HG03025 (cell line): ENCODE measurements at regions not wholly inside any gene's neighbourhood (a gene's known extent, or its start where the extent isn't known, plus 50 kb on each side); places are given as distances from the start of the nearest gene placed in this dataset.

Experiments
- ATAC-seq: cut with Tn5 transposase; IDR thresholded peaks from one replicate; pipeline ENCODE4 v1.9.1; 2021; ENCODE audit warnings: mild to moderate bottlenecking, moderate library complexity; ENCODE audit not compliant: unreplicated experiment, low FRiP score

- no peak for ATAC-seq
Measured at GRCh38 chr18:57202881-57203280, 56.0 kb downstream of the BOD1L2 start.

- no peak for ATAC-seq
Measured at GRCh38 chr18:57205641-57206040, 58.8 kb downstream of the BOD1L2 start.

- ATAC-seq: no peak
Measured at GRCh38 chr18:57207124-57207916, 60.4 kb downstream of the BOD1L2 start.

GRCh38 chr18:57208047-57208446, 61.2 kb downstream of the BOD1L2 start:
- no peak for ATAC-seq

- peak; percentile 51 for ATAC-seq
Measured at GRCh38 chr18:57209713-57210106, 62.8 kb downstream of the BOD1L2 start.

- ATAC-seq: peak; percentile 43
Measured at GRCh38 chr18:57210107-57210715, 63.3 kb downstream of the BOD1L2 start.

GRCh38 chr18:57210716-57211411, 64.0 kb downstream of the BOD1L2 start:
- ATAC-seq: no peak

- ATAC-seq: no peak
Measured at GRCh38 chr18:57211412-57211750, 64.5 kb downstream of the BOD1L2 start.

- ATAC-seq: no peak
Measured at GRCh38 chr18:57211776-57212175, 64.9 kb downstream of the BOD1L2 start.

GRCh38 chr18:57212678-57213077, 65.8 kb downstream of the BOD1L2 start:
- ATAC-seq: no peak

- no peak for ATAC-seq
Measured at GRCh38 chr18:57214976-57215375, 68.1 kb downstream of the BOD1L2 start.

- no peak for ATAC-seq
Measured at GRCh38 chr18:57218281-57218680, 71.4 kb downstream of the BOD1L2 start.

- no peak for ATAC-seq
Measured at GRCh38 chr18:57219964-57220363, 73.1 kb downstream of the BOD1L2 start.

- no peak for ATAC-seq
Measured at GRCh38 chr18:57220480-57220879, 73.6 kb downstream of the BOD1L2 start.

- ATAC-seq: no peak
Measured at GRCh38 chr18:57220930-57221483, 74.1 kb downstream of the BOD1L2 start.

- no peak for ATAC-seq
Measured at GRCh38 chr18:57223144-57223870, 76.4 kb downstream of the BOD1L2 start.

GRCh38 chr18:57230861-57231585, 84.1 kb downstream of the BOD1L2 start:
- ATAC-seq: no peak

GRCh38 chr18:57231864-57232263, 85.0 kb downstream of the BOD1L2 start:
- no peak for ATAC-seq

GRCh38 chr18:57234346-57234745, 87.5 kb downstream of the BOD1L2 start:
- ATAC-seq: no peak

- ATAC-seq: no peak
Measured at GRCh38 chr18:57241869-57242268, 95.0 kb downstream of the BOD1L2 start.
